Natural killer cell (primary cell): ENCODE measurements at regions not wholly inside any gene's neighbourhood (a gene's known extent, or its start where the extent isn't known, plus 50 kb on each side); places are given as distances from the start of the nearest gene placed in this dataset.

Experiments used
- ATAC-seq, 3 donors: fragments of 150-1000 bp in 2 of 3; fragments of 200-7000 bp in 1 of 3; cut with Tn5 transposase; 1 replicate in 1 of 3; 2 replicates in 2 of 3; pipeline ENCODE4 v1.10.0; 2021; ENCODE audit warnings: mild to moderate bottlenecking in 2 of 3, moderate library complexity in 2 of 3
- DNase-seq, 2 donors: peaks; one replicate each; pipeline versions ENCODE4 v3.0.0 to v3.0.0-alpha.2; 2013 to 2021; ENCODE audit warnings: mixed read lengths in 1 of 2
- H3K27ac ChIP-seq: one replicate; pipeline ENCODE4 v1.5.1; 2013; ENCODE audit warnings: mild to moderate bottlenecking, low read length
- H3K27me3 ChIP-seq: one replicate; pipeline ENCODE4 v1.6.1; 2013; ENCODE audit warnings: low read length; ENCODE audit not compliant: control insufficient read depth, insufficient read depth
- H3K36me3 ChIP-seq: one replicate; pipeline ENCODE4 v1.6.1; 2013; ENCODE audit warnings: low read length; ENCODE audit not compliant: control insufficient read depth, insufficient read depth
- H3K4me1 ChIP-seq: one replicate; pipeline ENCODE4 v1.6.1; 2013; ENCODE audit warnings: low read length; ENCODE audit not compliant: control insufficient read depth, insufficient read depth
- H3K4me3 ChIP-seq: one replicate; pipeline ENCODE4 v1.5.1; 2013; ENCODE audit warnings: low read length
- H3K9me3 ChIP-seq: one replicate; pipeline ENCODE4 v1.6.1; 2013; ENCODE audit warnings: low read length; ENCODE audit not compliant: control insufficient read depth, insufficient read depth
- H3K27ac Mint-ChIP-seq, 2 donors: one replicate each; pipeline ENCODE4 v1.8.0; 2022; ENCODE audit warnings: mild to moderate bottlenecking in 2 of 2, mixed read lengths in 2 of 2, moderate library complexity in 1 of 2
- H3K27me3 Mint-ChIP-seq, 2 donors: one replicate each; pipeline ENCODE4 v1.8.0; 2022; ENCODE audit warnings: low read depth in 2 of 2, mixed read lengths in 2 of 2
- H3K36me3 Mint-ChIP-seq: one replicate; pipeline ENCODE4 v1.8.0; 2022; ENCODE audit warnings: mixed read lengths
- H3K4me1 Mint-ChIP-seq, 2 donors: one replicate each; pipeline ENCODE4 v1.8.0; 2022; ENCODE audit warnings: mixed read lengths in 2 of 2
- H3K4me3 Mint-ChIP-seq: one replicate; pipeline ENCODE4 v1.8.0; 2022; ENCODE audit warnings: mild to moderate bottlenecking, moderate library complexity, mixed read lengths
- H3K9me3 Mint-ChIP-seq, 2 donors: one replicate each; pipeline ENCODE4 v1.8.0; 2022; ENCODE audit warnings: mixed read lengths in 2 of 2
- CTCF ChIP-seq: fragments of 200-600 bp; IDR thresholded peaks from one replicate; pipeline ENCODE4 v1.8.0; 2022; ENCODE audit warnings: antibody characterized with exemption
- WGBS: methylation state at CpG from one replicate; pipeline ENCODE4 v1.1.7; 2013; ENCODE audit warnings: missing lambda C conversion rate; ENCODE audit not compliant: insufficient coverage; 5-methylcytosine and 5-hydroxymethylcytosine counted together
- intact Hi-C: fragments of 100-400 bp; cut with micrococcal nuclease; formaldehyde crosslinking; loops from one replicate; pipeline ENCODE4 v1.14.2; 2022

DNA sequence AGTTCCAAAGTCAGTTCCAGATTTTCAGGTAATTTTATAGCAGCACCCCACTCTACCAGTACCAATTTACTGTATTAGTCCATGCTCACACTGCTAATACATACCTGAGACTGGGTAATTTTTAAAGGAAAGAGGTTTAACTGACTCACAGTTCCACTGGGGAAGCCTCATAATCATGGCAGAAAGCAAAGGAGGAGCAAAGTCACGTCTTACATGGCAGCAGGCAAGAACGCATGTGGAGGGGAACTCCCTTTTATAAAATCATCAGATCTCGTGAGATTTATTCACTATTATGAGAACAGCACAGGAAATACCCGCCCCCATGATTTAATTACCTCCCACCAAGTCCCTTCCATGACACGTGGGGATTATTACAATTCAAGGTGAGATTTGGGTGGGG, 142.4 kb downstream of the AHR start:
- no peak for ATAC-seq
- no peaks in the 10 kb centered on the region for H3K36me3 ChIP-seq
- no peak for TF ChIP-seq CTCF
- no peak overlapping the region for H3K27ac Mint-ChIP-seq
- H3K27ac ChIP-seq = no peak overlapping the region
- no peaks in the 10 kb centered on the region for H3K27me3 ChIP-seq
- no peaks in the 10 kb centered on the region for H3K4me1 ChIP-seq
- intact Hi-C loops = no loop called here
- peaks cover 0 to 3% of the 10 kb centered on the region in 2 donors for H3K27me3 Mint-ChIP-seq
- H3K9me3 Mint-ChIP-seq = peaks cover 2 to 6% of the 10 kb centered on the region in 2 donors
- no peak overlapping the region for H3K4me3 Mint-ChIP-seq
- no peak overlapping the region for H3K4me3 ChIP-seq
- WGBS = 56% methylated on average over 3 of the region's 5 CpGs
- DNase-seq = no peak
- H3K9me3 ChIP-seq = no peaks in the 10 kb centered on the region
- H3K4me1 Mint-ChIP-seq = no peaks in the 10 kb centered on the region
- no peaks in the 10 kb centered on the region for H3K36me3 Mint-ChIP-seq

DNA sequence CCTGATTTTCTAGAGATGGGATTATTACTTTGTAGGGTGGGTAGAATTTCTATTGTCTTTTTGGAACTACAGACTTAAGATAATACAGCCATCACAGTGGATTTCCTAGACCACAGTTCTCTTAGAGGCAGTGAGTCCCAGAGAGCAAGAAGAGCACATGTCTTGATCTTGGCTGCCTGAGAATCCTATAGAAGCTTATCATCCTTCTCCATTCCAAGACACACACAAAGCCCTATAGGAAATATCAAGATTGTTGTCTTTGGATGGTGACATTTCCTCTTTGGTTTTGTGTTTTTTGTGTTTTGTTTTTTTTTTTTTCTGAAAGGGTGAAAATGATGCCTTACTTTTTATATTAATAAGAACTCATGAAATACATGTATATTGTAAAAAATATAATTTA, 143.1 kb downstream of the AHR start:
- ATAC-seq (no peak), DNase-seq (no peak)
- intact Hi-C loops = no loop called here
- H3K36me3 ChIP-seq = no peaks in the 10 kb centered on the region
- H3K27ac Mint-ChIP-seq = no peak overlapping the region
- no peak overlapping the region for H3K4me3 ChIP-seq
- H3K9me3 ChIP-seq = no peaks in the 10 kb centered on the region
- no peaks in the 10 kb centered on the region for H3K27me3 ChIP-seq
- no peak overlapping the region for H3K4me3 Mint-ChIP-seq
- no peak overlapping the region for H3K27ac ChIP-seq
- no peaks in the 10 kb centered on the region for H3K36me3 Mint-ChIP-seq
- H3K4me1 ChIP-seq = no peaks in the 10 kb centered on the region
- H3K4me1 Mint-ChIP-seq = no peaks in the 10 kb centered on the region
- TF ChIP-seq CTCF = no peak
- H3K27me3 Mint-ChIP-seq = peaks cover 0 to 3% of the 10 kb centered on the region in 2 donors
- peaks cover 2 to 4% of the 10 kb centered on the region in 2 donors for H3K9me3 Mint-ChIP-seq

- no CpG with 5 or more reads among the region's 2 CpGs for WGBS
- H3K9me3 ChIP-seq = no peaks in the 10 kb centered on the region
- H3K27ac ChIP-seq = no peak overlapping the region
- H3K4me1 ChIP-seq = no peaks in the 10 kb centered on the region
- Mint-ChIP-seq H3K4me1 (no peaks in the 10 kb centered on the region), H3K27ac (no peak overlapping the region), H3K36me3 (peaks cover 12% of the 10 kb centered on the region), H3K9me3 (peaks cover 11 to 16% of the 10 kb centered on the region in 2 donors), H3K4me3 (no peak overlapping the region), H3K27me3 (peaks cover 0 to 3% of the 10 kb centered on the region in 2 donors)
- H3K27me3 ChIP-seq = no peaks in the 10 kb centered on the region
- TF ChIP-seq CTCF = no peak
- no peak overlapping the region for H3K4me3 ChIP-seq
- DNase-seq (no peak), ATAC-seq (no peak)
- no peaks in the 10 kb centered on the region for H3K36me3 ChIP-seq
- intact Hi-C loops = no loop called here
These were observed 145.7 kb downstream of the AHR start for GRCh38 chr7:17444151-17444550.

DNA sequence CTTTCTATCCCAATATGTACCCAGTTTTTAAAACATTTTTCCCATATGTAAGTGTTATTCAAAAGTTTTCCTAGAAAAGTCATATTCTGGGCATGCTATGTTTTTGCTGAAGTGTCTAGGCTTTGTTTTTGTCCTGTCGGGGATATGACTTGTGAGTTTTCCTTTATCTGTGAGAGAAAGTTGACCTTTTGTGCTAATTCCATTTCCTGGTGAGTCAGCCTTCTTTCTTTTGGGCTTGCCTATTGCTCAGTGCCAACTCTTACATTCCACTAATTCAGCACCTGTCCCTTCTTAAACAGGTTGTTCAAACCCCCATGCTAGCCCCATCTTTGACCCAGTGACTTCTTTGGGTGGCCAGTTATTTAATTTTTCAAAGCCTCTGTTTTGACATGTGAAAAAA, 146.2 kb downstream of the AHR start:
- no peak overlapping the region for H3K4me3 ChIP-seq
- intact Hi-C loops = no loop called here

More for the DNA sequence above, 146.2 kb downstream of the AHR start:
- Histone ChIP-seq H3K9me3 (peaks cover 4% of the 10 kb centered on the region), H3K27ac (no peak overlapping the region), H3K27me3 (no peaks in the 10 kb centered on the region), H3K4me1 (no peaks in the 10 kb centered on the region), H3K36me3 (no peaks in the 10 kb centered on the region)
- Mint-ChIP-seq H3K36me3 (peaks cover 12% of the 10 kb centered on the region), H3K4me1 (no peaks in the 10 kb centered on the region), H3K4me3 (no peak overlapping the region), H3K27me3 (peaks cover 0 to 3% of the 10 kb centered on the region in 2 donors), H3K9me3 (peaks cover 11 to 16% of the 10 kb centered on the region in 2 donors), H3K27ac (no peak overlapping the region)
- 54% methylated on average over 1 of the region's 1 CpG for WGBS
- ATAC-seq (no peak), DNase-seq (no peak)
- TF ChIP-seq CTCF = no peak
